K562 (cell line): ENCODE measurements at regions not wholly inside any gene's neighbourhood (a gene's known extent, or its start where the extent isn't known, plus 50 kb on each side); places are given as distances from the start of the nearest gene placed in this dataset.

Experiments
- ATAC-seq: fragments of 200-7000 bp; cut with Tn5 transposase; 3 replicates; pipeline ENCODE4 v1.9.1; 2020; ENCODE audit warnings: moderate library complexity
- BruUV-seq: library from RNA; stranded (reverse); fragments of 400-500 nt; replicated peaks from 2 replicates; lab custom pipeline; 2021; lab: Mats Ljungman, UMichigan
- CTCF ChIA-PET: fragments of 300-600 bp; formaldehyde crosslinking; extraction: SDS; loops from one replicate; lab custom pipeline; 2021; ENCODE audit warnings: low intra/inter-chr PET ratio; lab: Yijun Ruan, JAX
- POLR2A ChIA-PET: fragments of 300-600, 350-650 bp; sonication (Branson Sonifier 250); formaldehyde crosslinking; extraction: SDS; loops from one replicate; lab custom pipeline; 2021; ENCODE audit warnings: antibody characterized with exemption, inconsistent platforms; lab: Yijun Ruan, JAX
- DNase-seq, 4 experiments: peaks; one replicate each; pipeline versions ENCODE4 v3.0.0 to v3.0.0-alpha.2; 2011 to 2018; ENCODE audit warnings: low spot score in 3 of 4, mixed read lengths in 3 of 4; ENCODE audit errors: extremely low read depth in 1 of 4
- FAIRE-seq: peaks from 2 replicates; lab custom pipeline; 2011; peaks lifted over from hg19 to GRCh38; lab: Jason Lieb, UNC
- H2AFZ ChIP-seq: 2 replicates; pipeline ENCODE4 v1.6.0; 2011; ENCODE audit warnings: low read depth, low read length, control low read depth, inconsistent platforms
- H3K27ac ChIP-seq: fragments of 200-600 bp; 3 replicates; pipeline ENCODE4 v1.8.0; 2011; ENCODE audit warnings: low read depth, mild to moderate bottlenecking, control low read depth, inconsistent platforms, low read length, moderate library complexity, mixed read lengths; ENCODE audit errors: extremely low read depth
- H3K27me3 ChIP-seq, 2 experiments: fragments of 300-600 bp in 1 of 2; 2 replicates in 1 of 2; 3 replicates in 1 of 2; pipeline versions ENCODE4 v1.6.0 to v1.8.0; 2011; ENCODE audit warnings: inconsistent platforms in 2 of 2, low read length in 2 of 2, mild to moderate bottlenecking in 1 of 2, mixed read lengths in 1 of 2, moderate library complexity in 1 of 2; ENCODE audit not compliant: control insufficient read depth in 2 of 2, insufficient read depth in 2 of 2
- H3K36me3 ChIP-seq: fragments of 300-600 bp; 3 replicates; pipeline ENCODE4 v1.8.0; 2011; ENCODE audit warnings: mild to moderate bottlenecking, low read length, inconsistent platforms; ENCODE audit not compliant: control insufficient read depth, insufficient read depth
- H3K4me1 ChIP-seq, 2 experiments: fragments of 200-600 bp in 1 of 2; replicated peaks in 1 of 2; 2 replicates in 1 of 2; 3 replicates in 1 of 2; pipeline versions ENCODE4 v1.5.1 to v1.8.0; 2011; ENCODE audit warnings: inconsistent platforms in 2 of 2, low read length in 2 of 2, mild to moderate bottlenecking in 1 of 2, mixed read lengths in 1 of 2, moderate library complexity in 1 of 2; ENCODE audit not compliant: control insufficient read depth in 2 of 2, insufficient read depth in 2 of 2
- H3K4me2 ChIP-seq: 2 replicates; pipeline ENCODE4 v1.6.1; 2011; ENCODE audit warnings: low read length, control low read depth, inconsistent platforms, mixed read lengths; ENCODE audit not compliant: insufficient read depth
- H3K4me3 ChIP-seq: fragments of 200-600 bp; sonication (generic), shearing (Covaris generic); 2 replicates; pipeline ENCODE4 v1.5.1; 2016; ENCODE audit warnings: control low read depth, inconsistent platforms
- H3K79me2 ChIP-seq: fragments of 200-600 bp; 3 replicates; pipeline ENCODE4 v1.8.0; 2011; ENCODE audit warnings: low read length, inconsistent platforms; ENCODE audit not compliant: control insufficient read depth, insufficient read depth
- H3K9ac ChIP-seq, 2 experiments: 2 replicates each; pipeline versions ENCODE4 v1.6.0 to v1.6.1; 2011; ENCODE audit warnings: low read depth in 2 of 2, low read length in 2 of 2, control low read depth in 1 of 2, inconsistent platforms in 1 of 2, mild to moderate bottlenecking in 1 of 2, mixed read lengths in 1 of 2; ENCODE audit not compliant: insufficient read depth in 1 of 2
- H3K9me1 ChIP-seq: one replicate; pipeline ENCODE4 v1.6.0; 2011; ENCODE audit warnings: inconsistent platforms, mild to moderate bottlenecking, low read length, moderate library complexity; ENCODE audit not compliant: control insufficient read depth, insufficient read depth
- H3K9me3 ChIP-seq: replicated peaks from 2 replicates; pipeline ENCODE4 v1.5.1; 2011; ENCODE audit warnings: low read depth, low read length, inconsistent platforms; ENCODE audit not compliant: control insufficient read depth, insufficient read depth
- H4K20me1 ChIP-seq: replicated peaks from 2 replicates; pipeline ENCODE4 v1.6.1; 2011; ENCODE audit warnings: low read length, inconsistent platforms, mixed read lengths; ENCODE audit not compliant: control insufficient read depth, insufficient read depth
- CSDE1 ChIP-seq, 2 experiments: fragments of 450-650 bp; IDR thresholded peaks; 2 replicates each; pipeline ENCODE4 v1.6.1; 2016; ENCODE audit warnings: mild to moderate bottlenecking in 1 of 2
- GABPB1 ChIP-seq: sonication (generic); formaldehyde crosslinking; IDR thresholded peaks from 2 replicates; pipeline ENCODE4 v1.8.0; 2022; ENCODE audit warnings: mild to moderate bottlenecking, missing genetic modification reagents
- TRIM24 ChIP-seq, 2 experiments: fragments of 450-650 bp; IDR thresholded peaks; 2 replicates each; pipeline ENCODE4 v1.6.1; 2016
- YY1 ChIP-seq, 3 experiments: IDR thresholded peaks; 2 replicates each; pipeline ENCODE4 v1.6.1; 2011; ENCODE audit warnings: low read length in 2 of 3, mild to moderate bottlenecking in 2 of 3, moderate library complexity in 2 of 3, borderline replicate concordance in 1 of 3, control low read depth in 1 of 3, low read depth in 1 of 3; ENCODE audit not compliant: insufficient read depth in 3 of 3, insufficient replicate concordance in 2 of 3, control insufficient read depth in 1 of 3, insufficient read length in 1 of 3; ENCODE audit errors: extremely low read depth in 1 of 3
- ZNF121 ChIP-seq: sonication (generic); formaldehyde crosslinking; conservative IDR thresholded peaks from 2 replicates; pipeline ENCODE4 v1.8.0; 2022; ENCODE audit warnings: missing genetic modification reagents
- WGBS: fragments of 100-300 bp; shearing (Covaris generic); methylation state at CpG from one replicate; pipeline ENCODE4 v1.1.6; 2016; ENCODE audit warnings: low coverage, mixed read lengths; ENCODE audit not compliant: insufficient coverage; ENCODE audit errors: missing lambda C conversion rate; 5-methylcytosine and 5-hydroxymethylcytosine counted together
- in situ Hi-C: fragments of 300-500 bp; cut with MboI; formaldehyde crosslinking; loops from 4 replicates; pipeline ENCODE4 v1.15.0; 2018; ENCODE audit warnings: inconsistent platforms, mixed read lengths
- intact Hi-C: fragments of 100-400 bp; cut with micrococcal nuclease; formaldehyde crosslinking; loops from 2 replicates; pipeline ENCODE4 v1.14.2; 2022
- TF ChIP-seq, protein P1 (sequence below): fragments of 450-650 bp; IDR thresholded peaks from 2 replicates; pipeline ENCODE4 v1.6.1; 2018; ENCODE audit not compliant: partially characterized antibody

DNA sequence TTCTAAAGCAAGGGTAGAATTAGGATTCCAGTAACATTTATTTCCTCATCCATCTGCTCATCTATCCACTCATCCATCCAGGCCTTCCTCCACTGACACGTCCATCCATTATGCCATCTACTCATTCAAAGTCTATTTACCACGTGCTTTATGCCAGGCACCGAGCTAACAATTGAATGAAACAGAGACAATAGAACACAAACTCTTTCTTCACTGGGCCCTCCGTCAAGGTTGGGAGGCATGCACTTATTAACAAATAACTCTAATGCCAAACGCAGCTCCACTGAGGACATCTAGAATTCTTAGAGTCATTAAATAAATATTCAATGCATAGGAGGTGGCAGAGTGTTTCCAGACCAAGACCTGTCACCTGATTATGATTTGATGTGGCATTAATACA lies 262.7 kb downstream of the CYRIA start (continued):
- TF ChIP-seq ZNF121 (CRISPR knock-in tag) (no peak), YY1 (IDR thresholded peaks at IDR 0.05; ENCODE audit: borderline replicate concordance in 1 of 3, control insufficient read depth in 1 of 3, extremely low read depth in 1 of 3, insufficient read depth in 3 of 3, insufficient read length in 1 of 3, insufficient replicate concordance in 2 of 3, low read depth in 1 of 3, low read length in 2 of 3) (no peak), TRIM24 (IDR thresholded peaks at IDR 0.05) (no peak)

DNA sequence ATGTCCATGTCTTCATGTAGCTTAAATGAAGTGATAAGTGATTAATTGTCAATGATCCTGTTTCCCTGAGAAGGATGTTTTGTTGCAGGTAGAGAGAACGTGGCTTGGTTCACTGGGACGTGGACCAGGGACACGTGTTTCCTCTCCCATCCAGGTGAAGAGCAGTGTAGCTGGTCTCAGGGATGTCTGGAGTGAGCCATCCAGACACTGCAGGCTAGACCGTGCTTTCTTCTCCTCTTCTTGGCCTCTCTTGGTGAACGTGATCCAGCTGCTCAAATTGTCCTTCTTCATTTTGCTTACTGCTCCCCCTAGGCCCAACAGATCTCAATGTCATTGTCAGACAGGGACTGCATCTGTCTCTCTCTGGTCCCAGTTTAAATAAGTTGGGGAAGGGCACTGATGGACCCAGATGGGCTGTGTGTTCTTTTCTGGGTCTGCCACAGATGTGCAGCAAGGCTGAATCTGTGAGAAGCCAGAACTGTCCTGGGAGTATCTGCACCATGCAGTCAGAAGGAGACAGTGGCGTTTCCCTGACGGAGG lies 263.8 kb downstream of the CYRIA start:
- Histone ChIP-seq H4K20me1 (no peaks in the 10 kb centered on the region), H3K79me2 (no peaks in the 10 kb centered on the region), H2AFZ (no peak overlapping the region), H3K4me1 (peaks cover 6 to 12% of the 10 kb centered on the region in 2 experiments; a peak in 4 of 5 replicates), H3K27ac (no peak overlapping the region), H3K9me1 (no peaks in the 10 kb centered on the region), H3K4me2 (no peak overlapping the region), H3K9ac (no peak overlapping the region), H3K4me3 (no peak overlapping the region), H3K27me3 (no peaks in the 10 kb centered on the region), H3K36me3 (no peaks in the 10 kb centered on the region), H3K9me3 (no peaks in the 10 kb centered on the region)
- TF ChIP-seq, protein P1, sequence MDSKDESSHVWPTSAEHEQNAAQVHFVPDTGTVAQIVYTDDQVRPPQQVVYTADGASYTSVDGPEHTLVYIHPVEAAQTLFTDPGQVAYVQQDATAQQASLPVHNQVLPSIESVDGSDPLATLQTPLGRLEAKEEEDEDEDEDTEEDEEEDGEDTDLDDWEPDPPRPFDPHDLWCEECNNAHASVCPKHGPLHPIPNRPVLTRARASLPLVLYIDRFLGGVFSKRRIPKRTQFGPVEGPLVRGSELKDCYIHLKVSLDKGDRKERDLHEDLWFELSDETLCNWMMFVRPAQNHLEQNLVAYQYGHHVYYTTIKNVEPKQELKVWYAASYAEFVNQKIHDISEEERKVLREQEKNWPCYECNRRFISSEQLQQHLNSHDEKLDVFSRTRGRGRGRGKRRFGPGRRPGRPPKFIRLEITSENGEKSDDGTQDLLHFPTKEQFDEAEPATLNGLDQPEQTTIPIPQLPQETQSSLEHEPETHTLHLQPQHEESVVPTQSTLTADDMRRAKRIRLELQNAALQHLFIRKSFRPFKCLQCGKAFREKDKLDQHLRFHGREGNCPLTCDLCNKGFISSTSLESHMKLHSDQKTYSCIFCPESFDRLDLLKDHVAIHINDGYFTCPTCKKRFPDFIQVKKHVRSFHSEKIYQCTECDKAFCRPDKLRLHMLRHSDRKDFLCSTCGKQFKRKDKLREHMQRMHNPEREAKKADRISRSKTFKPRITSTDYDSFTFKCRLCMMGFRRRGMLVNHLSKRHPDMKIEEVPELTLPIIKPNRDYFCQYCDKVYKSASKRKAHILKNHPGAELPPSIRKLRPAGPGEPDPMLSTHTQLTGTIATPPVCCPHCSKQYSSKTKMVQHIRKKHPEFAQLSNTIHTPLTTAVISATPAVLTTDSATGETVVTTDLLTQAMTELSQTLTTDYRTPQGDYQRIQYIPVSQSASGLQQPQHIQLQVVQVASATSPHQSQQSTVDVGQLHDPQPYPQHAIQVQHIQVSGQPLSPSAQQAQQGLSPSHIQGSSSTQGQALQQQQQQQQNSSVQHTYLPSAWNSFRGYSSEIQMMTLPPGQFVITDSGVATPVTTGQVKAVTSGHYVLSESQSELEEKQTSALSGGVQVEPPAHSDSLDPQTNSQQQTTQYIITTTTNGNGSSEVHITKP: no peak
- no peak for TF ChIP-seq CSDE1 (IDR thresholded peaks at IDR 0.05)
- TF ChIP-seq GABPB1 (CRISPR knock-in tag): no peak
- WGBS: 19% methylated on average over 7 of the region's 7 CpGs
- ChIA-PET POLR2A (no interaction called here), CTCF (no interaction called here)
- no peak for FAIRE-seq
- BruUV-seq: no TSS peak
- ATAC-seq: no peak
- in situ Hi-C loops: no loop called here
- DNase-seq: no peak
- intact Hi-C loops: no loop called here
